Muscle layer of duodenum (tissue), 2 donors: ENCODE measurements at regions not wholly inside any gene's neighbourhood (a gene's known extent, or its start where the extent isn't known, plus 50 kb on each side); places are given as distances from the start of the nearest gene placed in this dataset.

Source experiments
- H3K27ac ChIP-seq: one replicate; pipeline ENCODE4 v1.7.0; 2013; ENCODE audit warnings: mild to moderate bottlenecking, low read length
- H3K27me3 ChIP-seq: one replicate; pipeline ENCODE4 v1.7.0; 2013; ENCODE audit warnings: low read depth, mild to moderate bottlenecking, control low read depth, low read length
- H3K36me3 ChIP-seq, 2 donors: one replicate each; pipeline ENCODE4 v1.7.0; 2013; ENCODE audit warnings: low read length in 2 of 2, control low read depth in 1 of 2, mild to moderate bottlenecking in 1 of 2; ENCODE audit not compliant: insufficient read depth in 2 of 2, control insufficient read depth in 1 of 2
- H3K4me1 ChIP-seq, 2 donors: one replicate each; pipeline ENCODE4 v1.7.0; 2013; ENCODE audit warnings: low read length in 2 of 2, mild to moderate bottlenecking in 2 of 2, control low read depth in 1 of 2, moderate library complexity in 1 of 2; ENCODE audit not compliant: insufficient read depth in 2 of 2, control insufficient read depth in 1 of 2
- H3K4me3 ChIP-seq, 2 donors: one replicate each; pipeline ENCODE4 v1.7.0; 2013; ENCODE audit warnings: low read length in 2 of 2, low read depth in 1 of 2, mild to moderate bottlenecking in 1 of 2
- H3K9me3 ChIP-seq, 2 donors: one replicate each; pipeline ENCODE4 v1.7.0; 2013; ENCODE audit warnings: low read length in 2 of 2, control low read depth in 1 of 2, mild to moderate bottlenecking in 1 of 2; ENCODE audit not compliant: control insufficient read depth in 1 of 2
- donor health status: healthy.

GRCh38 chr9:28158451-28158850, 585.2 kb upstream of the C9orf72 start:
- Histone ChIP-seq H3K36me3 (no peaks in the 10 kb centered on the region), H3K4me1 (no peaks in the 10 kb centered on the region), H3K27me3 (no peaks in the 10 kb centered on the region), H3K9me3 (no peaks in the 10 kb centered on the region), H3K4me3 (no peak overlapping the region), H3K27ac (no peak overlapping the region)

GRCh38 chr9:28163619-28164018, 590.3 kb upstream of the C9orf72 start:
- Histone ChIP-seq H3K36me3 (no peaks in the 10 kb centered on the region), H3K27me3 (no peaks in the 10 kb centered on the region), H3K9me3 (no peaks in the 10 kb centered on the region), H3K27ac (no peak overlapping the region), H3K4me3 (no peak overlapping the region), H3K4me1 (no peaks in the 10 kb centered on the region)

GRCh38 chr9:28166179-28166578, 592.9 kb upstream of the C9orf72 start:
- Histone ChIP-seq H3K36me3 (no peaks in the 10 kb centered on the region), H3K4me1 (no peaks in the 10 kb centered on the region), H3K4me3 (no peak overlapping the region), H3K27me3 (no peaks in the 10 kb centered on the region), H3K27ac (no peak overlapping the region), H3K9me3 (no peaks in the 10 kb centered on the region)

- Histone ChIP-seq H3K4me3 (no peak overlapping the region), H3K4me1 (no peaks in the 10 kb centered on the region), H3K9me3 (no peaks in the 10 kb centered on the region), H3K36me3 (no peaks in the 10 kb centered on the region), H3K27ac (no peak overlapping the region), H3K27me3 (no peaks in the 10 kb centered on the region)
Observed at GRCh38 chr9:28177142-28177541, 603.9 kb upstream of the C9orf72 start.

- Histone ChIP-seq H3K27me3 (no peaks in the 10 kb centered on the region), H3K4me3 (no peak overlapping the region), H3K4me1 (no peaks in the 10 kb centered on the region), H3K27ac (no peak overlapping the region), H3K36me3 (no peaks in the 10 kb centered on the region), H3K9me3 (no peaks in the 10 kb centered on the region)
Observed at GRCh38 chr9:28177925-28178324, 604.6 kb upstream of the C9orf72 start.

GRCh38 chr9:28179893-28180292, 606.6 kb upstream of the C9orf72 start:
- Histone ChIP-seq H3K36me3 (no peaks in the 10 kb centered on the region), H3K4me1 (no peaks in the 10 kb centered on the region), H3K4me3 (no peak overlapping the region), H3K27me3 (no peaks in the 10 kb centered on the region), H3K27ac (no peak overlapping the region), H3K9me3 (no peaks in the 10 kb centered on the region)

- Histone ChIP-seq H3K27me3 (no peaks in the 10 kb centered on the region), H3K27ac (no peak overlapping the region), H3K4me1 (no peaks in the 10 kb centered on the region), H3K9me3 (no peaks in the 10 kb centered on the region), H3K36me3 (no peaks in the 10 kb centered on the region), H3K4me3 (no peak overlapping the region)
Observed at GRCh38 chr9:28190981-28191380, 617.7 kb upstream of the C9orf72 start.

GRCh38 chr9:28197653-28198052, 624.4 kb upstream of the C9orf72 start:
- Histone ChIP-seq H3K36me3 (no peaks in the 10 kb centered on the region), H3K27ac (no peak overlapping the region), H3K4me3 (no peak overlapping the region), H3K27me3 (no peaks in the 10 kb centered on the region), H3K4me1 (no peaks in the 10 kb centered on the region), H3K9me3 (no peaks in the 10 kb centered on the region)

GRCh38 chr9:28203036-28203435, 629.8 kb upstream of the C9orf72 start:
- Histone ChIP-seq H3K4me3 (no peak overlapping the region), H3K27me3 (no peaks in the 10 kb centered on the region), H3K36me3 (no peaks in the 10 kb centered on the region), H3K27ac (no peak overlapping the region), H3K9me3 (no peaks in the 10 kb centered on the region), H3K4me1 (peaks cover 0 to 8% of the 10 kb centered on the region in 2 donors)

- Histone ChIP-seq H3K4me3 (no peak overlapping the region), H3K9me3 (no peaks in the 10 kb centered on the region), H3K27ac (no peak overlapping the region), H3K36me3 (no peaks in the 10 kb centered on the region), H3K4me1 (peaks cover 0 to 8% of the 10 kb centered on the region in 2 donors), H3K27me3 (no peaks in the 10 kb centered on the region)
Observed at GRCh38 chr9:28206280-28206679, 633.0 kb upstream of the C9orf72 start.

- no peaks in the 10 kb centered on the region for H3K36me3 ChIP-seq
- no peak overlapping the region for H3K27ac ChIP-seq
- peaks cover 0 to 8% of the 10 kb centered on the region in 2 donors for H3K4me1 ChIP-seq
- H3K27me3 ChIP-seq = no peaks in the 10 kb centered on the region
- H3K9me3 ChIP-seq = no peaks in the 10 kb centered on the region
- H3K4me3 ChIP-seq = no peak overlapping the region
Observed at GRCh38 chr9:28207657-28208056, 634.4 kb upstream of the C9orf72 start.

GRCh38 chr9:28209130-28209529, 635.8 kb upstream of the C9orf72 start:
- H3K36me3 ChIP-seq = no peaks in the 10 kb centered on the region
- H3K4me1 ChIP-seq = peaks cover 0 to 8% of the 10 kb centered on the region in 2 donors
- H3K27ac ChIP-seq = no peak overlapping the region
- H3K27me3 ChIP-seq = no peaks in the 10 kb centered on the region
- H3K4me3 ChIP-seq = no peak overlapping the region
- H3K9me3 ChIP-seq = no peaks in the 10 kb centered on the region
